ENCODE measurements at regions not wholly inside any gene's neighbourhood (a gene's known extent, or its start where the extent isn't known, plus 50 kb on each side); places are given as distances from the start of the nearest gene placed in this dataset.
"Not testable (repeated sequence)": the region's sequence is repeated elsewhere in the genome, so short reads cannot be mapped to it uniquely, and the experiment has no call there.

GRCh38 chr6:82551831-82552230 lies 188.2 kb downstream of the TPBG start:
- Histone ChIP-seq H3K27ac (ENCODE audit: low read length) (no peak overlapping the region), H3K4me3 (ENCODE audit: low read length) (no peak overlapping the region), H3K9me3 (ENCODE audit: control insufficient read depth, low read depth, low read length) (no peaks in the 10 kb centered on the region), H3K27me3 (ENCODE audit: control insufficient read depth, insufficient read depth, low read length) (no peaks in the 10 kb centered on the region), H3K36me3 (ENCODE audit: control insufficient read depth, insufficient read depth, low read length) (no peaks in the 10 kb centered on the region), H3K4me1 (ENCODE audit: control insufficient read depth, insufficient read depth, low read length) (no peaks in the 10 kb centered on the region)
- no peak for DNase-seq
- WGBS (ENCODE audit: insufficient coverage, low lambda C conversion rate): no CpG with 5 or more reads among the region's 7 CpGs

- WGBS (ENCODE audit: insufficient coverage, low lambda C conversion rate): 29% methylated on average over 1 of the region's 2 CpGs
- Histone ChIP-seq H3K9me3 (ENCODE audit: control insufficient read depth, low read depth, low read length) (no peaks in the 10 kb centered on the region), H3K36me3 (ENCODE audit: control insufficient read depth, insufficient read depth, low read length) (no peaks in the 10 kb centered on the region), H3K4me1 (ENCODE audit: control insufficient read depth, insufficient read depth, low read length) (no peaks in the 10 kb centered on the region), H3K27me3 (ENCODE audit: control insufficient read depth, insufficient read depth, low read length) (no peaks in the 10 kb centered on the region), H3K27ac (ENCODE audit: low read length) (no peak overlapping the region), H3K4me3 (ENCODE audit: low read length) (no peak overlapping the region)
- DNase-seq: no peak
These were observed 190.4 kb downstream of the TPBG start for GRCh38 chr6:82553863-82554531.

GRCh38 chr6:82554666-82555065 lies 191.0 kb downstream of the TPBG start:
- no CpG with 5 or more reads among the region's 1 CpG for WGBS (ENCODE audit: insufficient coverage, low lambda C conversion rate)
- no peaks in the 10 kb centered on the region for H3K9me3 ChIP-seq (ENCODE audit: control insufficient read depth, low read depth, low read length)
- no peaks in the 10 kb centered on the region for H3K27me3 ChIP-seq (ENCODE audit: control insufficient read depth, insufficient read depth, low read length)
- no peak for DNase-seq
- H3K4me1 ChIP-seq (ENCODE audit: control insufficient read depth, insufficient read depth, low read length): no peaks in the 10 kb centered on the region
- no peak overlapping the region for H3K4me3 ChIP-seq (ENCODE audit: low read length)
- H3K27ac ChIP-seq (ENCODE audit: low read length): no peak overlapping the region
- H3K36me3 ChIP-seq (ENCODE audit: control insufficient read depth, insufficient read depth, low read length): no peaks in the 10 kb centered on the region

GRCh38 chr6:82555801-82556200 lies 192.2 kb downstream of the TPBG start:
- Histone ChIP-seq H3K27me3 (ENCODE audit: control insufficient read depth, insufficient read depth, low read length) (no peaks in the 10 kb centered on the region), H3K4me3 (ENCODE audit: low read length) (no peak overlapping the region), H3K9me3 (ENCODE audit: control insufficient read depth, low read depth, low read length) (no peaks in the 10 kb centered on the region), H3K4me1 (ENCODE audit: control insufficient read depth, insufficient read depth, low read length) (no peaks in the 10 kb centered on the region), H3K36me3 (ENCODE audit: control insufficient read depth, insufficient read depth, low read length) (no peaks in the 10 kb centered on the region), H3K27ac (ENCODE audit: low read length) (no peak overlapping the region)
- DNase-seq: no peak
- WGBS (ENCODE audit: insufficient coverage, low lambda C conversion rate): no CpG with 5 or more reads among the region's 1 CpG

- H3K4me1 ChIP-seq (ENCODE audit: control insufficient read depth, insufficient read depth, low read length); DNase-seq; H3K9me3 ChIP-seq (ENCODE audit: control insufficient read depth, low read depth, low read length); H3K4me3 ChIP-seq (ENCODE audit: low read length); H3K36me3 ChIP-seq (ENCODE audit: control insufficient read depth, insufficient read depth, low read length); H3K27ac ChIP-seq (ENCODE audit: low read length); H3K27me3 ChIP-seq (ENCODE audit: control insufficient read depth, insufficient read depth, low read length): not testable (repeated sequence)
- no CpG with 5 or more reads among the region's 20 CpGs for WGBS (ENCODE audit: insufficient coverage, low lambda C conversion rate)
These were observed 194.9 kb downstream of the TPBG start for GRCh38 chr6:82558531-82558930.

DNA sequence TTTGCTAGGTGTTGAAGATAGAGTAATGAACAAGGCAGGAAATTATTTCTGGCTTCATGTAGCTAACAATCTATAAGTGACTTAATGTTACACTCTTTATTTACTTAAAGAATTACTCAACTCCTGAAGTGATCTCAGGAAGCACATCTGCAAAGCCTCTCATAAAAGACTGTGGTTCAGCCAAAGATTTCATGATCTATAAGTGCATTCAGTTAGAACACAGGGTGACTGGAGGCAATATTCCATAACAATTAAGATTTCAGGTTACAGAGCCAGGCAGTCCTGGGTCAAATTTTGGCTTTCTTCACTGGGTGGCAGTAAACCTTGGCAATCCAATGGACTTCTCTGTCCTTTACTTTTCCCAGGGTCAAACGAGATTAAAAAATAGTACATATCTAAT lies 204.0 kb downstream of the TPBG start:
- Histone ChIP-seq H3K36me3 (ENCODE audit: control insufficient read depth, insufficient read depth, low read length) (no peaks in the 10 kb centered on the region), H3K4me1 (ENCODE audit: control insufficient read depth, insufficient read depth, low read length) (no peaks in the 10 kb centered on the region), H3K27ac (ENCODE audit: low read length) (no peak overlapping the region), H3K4me3 (ENCODE audit: low read length) (no peak overlapping the region), H3K9me3 (ENCODE audit: control insufficient read depth, low read depth, low read length) (no peaks in the 10 kb centered on the region), H3K27me3 (ENCODE audit: control insufficient read depth, insufficient read depth, low read length) (no peaks in the 10 kb centered on the region)
- no peak for DNase-seq
- no CpG with 5 or more reads among the region's 1 CpG for WGBS (ENCODE audit: insufficient coverage, low lambda C conversion rate)

- DNase-seq: no peak
These were observed 204.8 kb downstream of the TPBG start for GRCh38 chr6:82568290-82568993.

DNA sequence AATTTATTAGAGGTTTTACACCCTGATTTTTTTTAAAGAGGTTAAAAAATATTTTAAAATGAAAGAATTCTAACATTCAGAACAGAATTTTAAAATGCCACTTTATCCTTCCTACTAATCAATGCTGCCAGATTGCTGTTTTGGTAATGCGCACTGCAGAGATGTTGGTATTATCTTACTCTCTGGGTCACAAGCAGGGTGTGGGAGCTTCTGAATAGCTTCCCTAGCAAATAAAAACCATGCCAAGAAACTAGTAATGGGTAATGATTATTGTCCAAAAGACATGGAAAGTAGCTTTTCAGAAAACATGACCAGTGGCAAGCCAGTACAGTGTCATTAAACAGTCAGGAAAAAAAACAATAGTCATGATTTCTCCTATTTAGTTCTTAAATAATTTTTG lies 205.4 kb downstream of the TPBG start:
- WGBS (ENCODE audit: insufficient coverage, low lambda C conversion rate): no CpG with 5 or more reads among the region's 1 CpG
- H3K36me3 ChIP-seq (ENCODE audit: control insufficient read depth, insufficient read depth, low read length): no peaks in the 10 kb centered on the region
- no peak overlapping the region for H3K4me3 ChIP-seq (ENCODE audit: low read length)
- no peak for DNase-seq
- H3K27me3 ChIP-seq (ENCODE audit: control insufficient read depth, insufficient read depth, low read length): no peaks in the 10 kb centered on the region
- H3K9me3 ChIP-seq (ENCODE audit: control insufficient read depth, low read depth, low read length): no peaks in the 10 kb centered on the region
- no peak overlapping the region for H3K27ac ChIP-seq (ENCODE audit: low read length)
- H3K4me1 ChIP-seq (ENCODE audit: control insufficient read depth, insufficient read depth, low read length): no peaks in the 10 kb centered on the region

More at GRCh38 chr6:82568290-82568993, 204.8 kb downstream of the TPBG start:
- no peak overlapping the region for H3K27ac ChIP-seq (ENCODE audit: low read length)
- no peaks in the 10 kb centered on the region for H3K27me3 ChIP-seq (ENCODE audit: control insufficient read depth, insufficient read depth, low read length)
- H3K4me1 ChIP-seq (ENCODE audit: control insufficient read depth, insufficient read depth, low read length): no peaks in the 10 kb centered on the region
- H3K4me3 ChIP-seq (ENCODE audit: low read length): no peak overlapping the region
- WGBS (ENCODE audit: insufficient coverage, low lambda C conversion rate): 60% methylated on average over 1 of the region's 6 CpGs
- H3K9me3 ChIP-seq (ENCODE audit: control insufficient read depth, low read depth, low read length): no peaks in the 10 kb centered on the region
- no peaks in the 10 kb centered on the region for H3K36me3 ChIP-seq (ENCODE audit: control insufficient read depth, insufficient read depth, low read length)

DNA sequence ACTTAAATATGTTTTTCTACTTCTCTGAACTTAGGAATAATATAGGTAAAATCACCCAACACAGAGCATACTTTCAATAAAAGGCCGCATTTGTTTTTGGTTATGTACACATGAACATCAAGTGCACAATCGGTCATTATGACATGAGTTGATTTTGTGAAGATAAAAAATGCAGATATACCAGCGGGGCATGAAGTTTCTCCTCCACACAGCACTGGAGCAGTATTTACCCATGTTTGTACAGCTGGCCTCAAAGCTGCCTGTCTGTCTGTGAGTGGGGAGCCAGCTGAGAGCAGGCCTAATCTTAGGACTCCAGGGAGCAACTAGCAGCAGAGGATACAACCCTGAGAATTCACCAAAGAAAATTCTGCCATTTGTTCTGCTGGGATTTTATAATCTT lies 206.5 kb downstream of the TPBG start:
- Histone ChIP-seq H3K36me3 (ENCODE audit: control insufficient read depth, insufficient read depth, low read length) (no peaks in the 10 kb centered on the region), H3K27me3 (ENCODE audit: control insufficient read depth, insufficient read depth, low read length) (no peaks in the 10 kb centered on the region), H3K9me3 (ENCODE audit: control insufficient read depth, low read depth, low read length) (no peaks in the 10 kb centered on the region), H3K4me1 (ENCODE audit: control insufficient read depth, insufficient read depth, low read length) (no peaks in the 10 kb centered on the region), H3K4me3 (ENCODE audit: low read length) (no peak overlapping the region), H3K27ac (ENCODE audit: low read length) (no peak overlapping the region)
- 31% methylated on average over 2 of the region's 3 CpGs for WGBS (ENCODE audit: insufficient coverage, low lambda C conversion rate)
- DNase-seq: no peak

GRCh38 chr6:82571455-82571854 lies 207.8 kb downstream of the TPBG start:
- Histone ChIP-seq H3K9me3 (ENCODE audit: control insufficient read depth, low read depth, low read length) (no peaks in the 10 kb centered on the region), H3K4me3 (ENCODE audit: low read length) (no peak overlapping the region), H3K27me3 (ENCODE audit: control insufficient read depth, insufficient read depth, low read length) (no peaks in the 10 kb centered on the region), H3K4me1 (ENCODE audit: control insufficient read depth, insufficient read depth, low read length) (no peaks in the 10 kb centered on the region), H3K27ac (ENCODE audit: low read length) (no peak overlapping the region), H3K36me3 (ENCODE audit: control insufficient read depth, insufficient read depth, low read length) (no peaks in the 10 kb centered on the region)
- DNase-seq: no peak
- WGBS (ENCODE audit: insufficient coverage, low lambda C conversion rate): 89% methylated on average over 1 of the region's 2 CpGs
